ENCODE measurements at regions not wholly inside any gene's neighbourhood (a gene's known extent, or its start where the extent isn't known, plus 50 kb on each side); places are given as distances from the start of the nearest gene placed in this dataset.
"Not testable (repeated sequence)": the region's sequence is repeated elsewhere in the genome, so short reads cannot be mapped to it uniquely, and the experiment has no call there.

DNA sequence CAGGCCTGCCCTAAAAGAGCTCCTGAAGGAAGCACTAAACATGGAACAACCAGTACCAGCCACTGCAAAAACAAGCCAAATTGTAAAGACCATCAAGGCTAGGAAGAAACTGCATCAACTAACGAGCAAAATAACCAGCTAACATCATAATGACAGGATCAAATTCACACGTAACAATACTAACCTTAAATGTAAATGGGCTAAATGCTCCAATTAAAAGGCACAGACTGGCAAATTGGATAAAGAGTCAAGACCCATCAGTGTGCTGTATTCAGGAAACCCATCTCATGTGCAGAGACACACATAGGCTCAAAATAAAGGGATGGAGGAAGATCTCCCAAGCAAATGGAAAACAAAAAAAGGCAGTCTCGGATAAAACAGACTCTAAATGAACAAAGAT lies 117.7 kb upstream of the ETV3 start:
- TF ChIP-seq, protein P1, sequence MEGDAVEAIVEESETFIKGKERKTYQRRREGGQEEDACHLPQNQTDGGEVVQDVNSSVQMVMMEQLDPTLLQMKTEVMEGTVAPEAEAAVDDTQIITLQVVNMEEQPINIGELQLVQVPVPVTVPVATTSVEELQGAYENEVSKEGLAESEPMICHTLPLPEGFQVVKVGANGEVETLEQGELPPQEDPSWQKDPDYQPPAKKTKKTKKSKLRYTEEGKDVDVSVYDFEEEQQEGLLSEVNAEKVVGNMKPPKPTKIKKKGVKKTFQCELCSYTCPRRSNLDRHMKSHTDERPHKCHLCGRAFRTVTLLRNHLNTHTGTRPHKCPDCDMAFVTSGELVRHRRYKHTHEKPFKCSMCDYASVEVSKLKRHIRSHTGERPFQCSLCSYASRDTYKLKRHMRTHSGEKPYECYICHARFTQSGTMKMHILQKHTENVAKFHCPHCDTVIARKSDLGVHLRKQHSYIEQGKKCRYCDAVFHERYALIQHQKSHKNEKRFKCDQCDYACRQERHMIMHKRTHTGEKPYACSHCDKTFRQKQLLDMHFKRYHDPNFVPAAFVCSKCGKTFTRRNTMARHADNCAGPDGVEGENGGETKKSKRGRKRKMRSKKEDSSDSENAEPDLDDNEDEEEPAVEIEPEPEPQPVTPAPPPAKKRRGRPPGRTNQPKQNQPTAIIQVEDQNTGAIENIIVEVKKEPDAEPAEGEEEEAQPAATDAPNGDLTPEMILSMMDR (IDR thresholded peaks at IDR 0.05), result not testable (repeated sequence)
- TF ChIP-seq POLR2A, EP300 (IDR thresholded peaks at IDR 0.05): not testable (repeated sequence)
